Skeletal muscle tissue (tissue), 3 donors: ENCODE measurements at regions not wholly inside any gene's neighbourhood (a gene's known extent, or its start where the extent isn't known, plus 50 kb on each side); places are given as distances from the start of the nearest gene placed in this dataset.
"Not testable (repeated sequence)": the region's sequence is repeated elsewhere in the genome, so short reads cannot be mapped to it uniquely, and the experiment has no call there.

ENCODE experiments used
- H3K27ac ChIP-seq: one replicate; pipeline ENCODE4 v1.7.0; 2013; ENCODE audit warnings: mild to moderate bottlenecking, low read depth, low read length, inconsistent platforms
- H3K27me3 ChIP-seq, 3 donors: one replicate each; pipeline ENCODE4 v1.7.0; 2013; ENCODE audit warnings: low read length in 3 of 3; ENCODE audit not compliant: control insufficient read depth in 3 of 3, insufficient read depth in 3 of 3
- H3K36me3 ChIP-seq, 3 donors: one replicate each; pipeline ENCODE4 v1.7.0; 2013; ENCODE audit warnings: low read length in 3 of 3; ENCODE audit not compliant: control insufficient read depth in 3 of 3, insufficient read depth in 3 of 3
- H3K4me1 ChIP-seq, 3 donors: one replicate each; pipeline ENCODE4 v1.7.0; 2013; ENCODE audit warnings: low read length in 3 of 3, mild to moderate bottlenecking in 3 of 3; ENCODE audit not compliant: control insufficient read depth in 3 of 3, insufficient read depth in 3 of 3
- H3K4me3 ChIP-seq, 3 donors: one replicate each; pipeline ENCODE4 v1.7.0; 2013; ENCODE audit warnings: low read length in 3 of 3
- H3K9ac ChIP-seq, 3 donors: one replicate each; pipeline ENCODE4 v1.7.0; 2013; ENCODE audit warnings: low read length in 3 of 3, mild to moderate bottlenecking in 3 of 3, moderate library complexity in 2 of 3, low read depth in 1 of 3
- H3K9me3 ChIP-seq, 3 donors: one replicate each; pipeline ENCODE4 v1.7.0; 2013; ENCODE audit warnings: low read length in 3 of 3; ENCODE audit not compliant: control insufficient read depth in 3 of 3
- donor health status: Osteomylitis.

- no peaks in the 10 kb centered on the region for H3K4me1 ChIP-seq
- H3K9ac ChIP-seq, result no peak overlapping the region
Observed at GRCh38 chr15:62359416-62359815, 194.3 kb upstream of the C2CD4B start.

GRCh38 chr15:62360332-62361097 lies 195.4 kb upstream of the C2CD4B start:
- H3K27ac ChIP-seq, result no peak overlapping the region
- no peak overlapping the region for H3K9ac ChIP-seq
- no peak overlapping the region for H3K4me3 ChIP-seq
- H3K27me3 ChIP-seq, result peaks cover 2 to 6% (median 4%) of the 10 kb centered on the region in 3 donors
- no peaks in the 10 kb centered on the region for H3K4me1 ChIP-seq
- no peaks in the 10 kb centered on the region for H3K9me3 ChIP-seq
- H3K36me3 ChIP-seq, result no peaks in the 10 kb centered on the region

More at GRCh38 chr15:62359416-62359815, 194.3 kb upstream of the C2CD4B start:
- peaks cover 2 to 6% (median 4%) of the 10 kb centered on the region in 3 donors for H3K27me3 ChIP-seq
- no peaks in the 10 kb centered on the region for H3K36me3 ChIP-seq
- no peak overlapping the region for H3K27ac ChIP-seq
- no peaks in the 10 kb centered on the region for H3K9me3 ChIP-seq
- no peak overlapping the region for H3K4me3 ChIP-seq

DNA sequence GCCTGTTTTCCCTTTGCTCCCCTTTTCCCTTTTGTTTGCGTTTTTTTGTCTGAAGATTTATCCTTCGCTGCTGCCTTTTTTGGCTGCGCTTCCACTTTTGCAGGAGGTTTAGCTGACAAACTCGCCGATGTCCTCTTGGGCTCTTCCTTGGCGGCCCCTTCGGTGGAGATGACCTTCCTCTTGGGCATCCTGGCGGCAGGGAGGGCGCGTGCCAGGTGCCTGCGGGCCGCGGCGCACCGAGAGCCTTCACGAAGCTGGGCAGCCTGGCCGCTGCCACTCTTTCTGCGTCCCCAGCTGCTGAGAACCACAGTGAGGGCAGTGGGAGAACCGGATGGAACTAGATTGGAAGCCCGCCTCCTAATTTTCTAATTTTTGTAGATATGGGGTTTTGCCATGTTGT lies 197.1 kb upstream of the C2CD4B start:
- no peak overlapping the region for H3K27ac ChIP-seq
- H3K4me1 ChIP-seq, result no peaks in the 10 kb centered on the region
- no peak overlapping the region for H3K4me3 ChIP-seq
- peaks cover 2 to 8% (median 4%) of the 10 kb centered on the region in 3 donors for H3K27me3 ChIP-seq
- no peaks in the 10 kb centered on the region for H3K9me3 ChIP-seq
- H3K36me3 ChIP-seq, result no peaks in the 10 kb centered on the region
- H3K9ac ChIP-seq, result no peak overlapping the region

GRCh38 chr15:62362608-62363007 lies 197.5 kb upstream of the C2CD4B start:
- H3K9me3 ChIP-seq, result no peaks in the 10 kb centered on the region
- H3K4me1 ChIP-seq, result no peaks in the 10 kb centered on the region
- H3K4me3 ChIP-seq, result no peak overlapping the region
- no peaks in the 10 kb centered on the region for H3K36me3 ChIP-seq
- no peak overlapping the region for H3K27ac ChIP-seq
- peaks cover 2 to 8% (median 4%) of the 10 kb centered on the region in 3 donors for H3K27me3 ChIP-seq
- no peak overlapping the region for H3K9ac ChIP-seq

GRCh38 chr15:62363913-62364312 lies 198.8 kb upstream of the C2CD4B start:
- Histone ChIP-seq H3K9ac (no peak overlapping the region), H3K4me3 (no peak overlapping the region), H3K27me3 (peaks cover 2 to 8% (median 4%) of the 10 kb centered on the region in 3 donors), H3K9me3 (no peaks in the 10 kb centered on the region), H3K4me1 (no peaks in the 10 kb centered on the region), H3K27ac (no peak overlapping the region), H3K36me3 (no peaks in the 10 kb centered on the region)

DNA sequence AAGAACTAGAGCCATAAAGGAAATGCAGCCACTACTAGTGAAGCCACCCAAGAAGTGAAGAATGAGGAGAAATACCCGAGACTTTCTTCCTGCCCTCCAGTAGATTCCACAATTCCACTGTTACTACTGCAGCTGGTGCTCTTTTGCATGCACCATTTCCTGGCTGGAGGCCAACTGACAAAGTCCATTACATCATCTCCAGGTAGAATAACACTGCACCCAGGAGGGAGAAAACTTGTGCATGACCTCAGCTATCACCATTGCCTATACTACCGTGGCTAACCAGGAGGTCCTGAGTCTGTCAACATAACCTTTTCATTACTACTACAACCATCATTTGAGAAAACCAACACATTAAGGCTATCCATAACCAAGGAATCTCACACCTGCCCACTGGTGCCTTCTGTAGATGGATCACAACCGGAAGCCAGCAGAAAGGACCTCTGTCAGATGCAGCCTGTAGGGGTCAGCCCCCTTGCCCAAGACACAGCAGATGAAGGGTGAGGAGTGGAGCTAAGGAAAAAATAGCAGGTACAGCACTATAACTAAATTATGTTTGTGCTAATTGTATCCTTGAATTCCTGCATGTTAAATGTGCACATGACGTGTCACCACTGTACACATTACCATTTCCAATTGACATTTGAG lies 200.8 kb upstream of the C2CD4B start:
- peaks cover 0 to 8% (median 2%) of the 10 kb centered on the region in 3 donors for H3K27me3 ChIP-seq
- no peak overlapping the region for H3K9ac ChIP-seq
- H3K4me1 ChIP-seq, result no peaks in the 10 kb centered on the region
- no peaks in the 10 kb centered on the region for H3K9me3 ChIP-seq
- H3K36me3 ChIP-seq, result no peaks in the 10 kb centered on the region
- H3K27ac ChIP-seq, result no peak overlapping the region
- H3K4me3 ChIP-seq, result no peak overlapping the region

DNA sequence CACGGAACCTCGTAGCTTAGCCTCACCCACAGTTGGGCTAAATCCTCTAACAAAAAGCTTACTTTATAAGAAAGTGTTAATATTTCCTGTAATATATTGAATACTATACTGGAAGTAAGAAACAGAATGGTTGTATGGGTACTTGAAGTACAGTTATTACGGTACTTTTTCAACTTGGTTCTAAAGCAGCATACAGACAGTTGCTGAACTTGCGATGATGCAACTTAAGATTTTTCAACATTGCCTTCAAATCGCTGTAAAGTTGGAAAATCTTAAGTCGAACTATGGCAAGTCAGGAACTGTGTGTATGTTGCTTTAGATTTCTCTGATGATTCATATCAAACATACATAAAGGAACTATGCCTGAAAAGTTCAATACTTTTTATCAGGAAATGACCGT lies 204.4 kb upstream of the C2CD4B start:
- Histone ChIP-seq H3K36me3 (no peaks in the 10 kb centered on the region), H3K27ac (no peak overlapping the region), H3K4me1 (no peaks in the 10 kb centered on the region), H3K9ac (no peak overlapping the region), H3K9me3 (no peaks in the 10 kb centered on the region), H3K4me3 (no peak overlapping the region), H3K27me3 (peaks cover 0 to 3% (median 2%) of the 10 kb centered on the region in 3 donors)

DNA sequence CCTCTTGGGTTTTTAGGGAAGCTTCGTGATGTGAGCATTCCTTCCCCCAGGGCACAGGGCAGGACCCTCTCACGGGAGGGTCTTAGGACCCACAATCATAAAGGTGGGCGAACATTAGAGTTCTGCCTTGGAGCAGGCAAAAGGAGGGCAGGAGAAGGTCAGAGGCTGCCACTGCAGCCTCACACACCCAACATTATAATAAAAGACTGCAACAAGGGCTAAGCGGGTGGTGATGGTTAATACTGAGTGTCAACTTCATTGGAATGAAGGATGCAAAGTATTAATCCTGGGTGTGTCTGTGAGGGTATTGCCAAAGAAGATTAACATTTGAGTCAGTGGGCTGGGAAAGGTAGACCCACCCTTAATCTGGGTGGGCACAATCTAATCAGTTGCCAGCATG lies 206.6 kb upstream of the C2CD4B start:
- not testable (repeated sequence) for H3K36me3 ChIP-seq, H3K9ac ChIP-seq, H3K4me3 ChIP-seq, H3K9me3 ChIP-seq, H3K27me3 ChIP-seq, H3K4me1 ChIP-seq, H3K27ac ChIP-seq

GRCh38 chr15:62377736-62378480 lies 212.8 kb upstream of the C2CD4B start:
- Histone ChIP-seq H3K27ac (no peak overlapping the region), H3K36me3 (no peaks in the 10 kb centered on the region), H3K9me3 (no peaks in the 10 kb centered on the region), H3K4me1 (no peaks in the 10 kb centered on the region), H3K9ac (no peak overlapping the region), H3K27me3 (peaks cover 0 to 3% (median 0%) of the 10 kb centered on the region in 3 donors), H3K4me3 (no peak overlapping the region)
